GM13976 (cell line): ENCODE measurements at regions not wholly inside any gene's neighbourhood (a gene's known extent, or its start where the extent isn't known, plus 50 kb on each side); places are given as distances from the start of the nearest gene placed in this dataset.
"Not testable (repeated sequence)": the region's sequence is repeated elsewhere in the genome, so short reads cannot be mapped to it uniquely, and the experiment has no call there.

Experiments used
- DNase-seq: peaks from one replicate; pipeline ENCODE4 v3.0.0; 2012; ENCODE audit warnings: low spot score
- in situ Hi-C: fragments of 300-500 bp; cut with MboI; formaldehyde crosslinking; loops from one replicate; pipeline ENCODE4 v1.12.0; 2022; ENCODE audit warnings: low sequenced_read_pairs, mixed read lengths, inconsistent platforms; ENCODE audit not compliant: unreplicated experiment
- TF ChIP-seq, protein P1 (sequence below): IDR thresholded peaks from 2 replicates; pipeline ENCODE4 v1.5.1; 2012; ENCODE audit warnings: borderline replicate concordance, mild to moderate bottlenecking; ENCODE audit not compliant: insufficient read depth; ENCODE audit errors: extremely low read depth, missing control alignments, control extremely low read depth

DNA sequence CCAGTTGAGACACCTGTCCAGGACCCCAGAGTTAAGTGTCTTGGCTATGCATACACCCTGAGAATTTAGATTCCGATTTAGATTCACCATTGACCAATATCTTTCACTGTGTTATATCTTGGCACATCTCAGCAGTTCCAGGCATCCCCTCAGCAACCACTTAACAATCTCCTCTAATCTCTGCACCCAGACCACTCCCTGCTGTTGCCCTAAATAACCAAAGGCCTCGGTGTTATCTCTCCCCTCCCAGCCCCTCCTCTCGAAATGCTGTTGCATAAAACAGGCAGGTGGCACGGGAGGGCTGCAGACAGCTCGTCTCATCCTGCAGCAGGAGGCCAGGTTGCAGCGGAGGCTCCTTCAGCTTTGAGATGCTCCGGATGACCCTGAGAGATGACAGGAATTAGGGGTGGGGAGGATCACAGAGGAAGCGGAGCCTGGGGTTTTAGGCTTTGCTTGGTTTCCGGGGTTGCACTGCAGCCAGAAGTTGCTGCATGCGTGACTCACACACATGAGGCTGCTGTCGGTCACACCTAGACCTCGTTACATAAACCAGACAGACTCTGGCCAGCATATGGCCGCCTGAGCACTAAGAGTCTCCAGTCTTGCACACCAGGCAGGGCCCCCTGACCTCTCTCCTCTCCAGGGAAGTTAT, 210.3 kb upstream of the USP9Y start:
- TF ChIP-seq, protein P1, sequence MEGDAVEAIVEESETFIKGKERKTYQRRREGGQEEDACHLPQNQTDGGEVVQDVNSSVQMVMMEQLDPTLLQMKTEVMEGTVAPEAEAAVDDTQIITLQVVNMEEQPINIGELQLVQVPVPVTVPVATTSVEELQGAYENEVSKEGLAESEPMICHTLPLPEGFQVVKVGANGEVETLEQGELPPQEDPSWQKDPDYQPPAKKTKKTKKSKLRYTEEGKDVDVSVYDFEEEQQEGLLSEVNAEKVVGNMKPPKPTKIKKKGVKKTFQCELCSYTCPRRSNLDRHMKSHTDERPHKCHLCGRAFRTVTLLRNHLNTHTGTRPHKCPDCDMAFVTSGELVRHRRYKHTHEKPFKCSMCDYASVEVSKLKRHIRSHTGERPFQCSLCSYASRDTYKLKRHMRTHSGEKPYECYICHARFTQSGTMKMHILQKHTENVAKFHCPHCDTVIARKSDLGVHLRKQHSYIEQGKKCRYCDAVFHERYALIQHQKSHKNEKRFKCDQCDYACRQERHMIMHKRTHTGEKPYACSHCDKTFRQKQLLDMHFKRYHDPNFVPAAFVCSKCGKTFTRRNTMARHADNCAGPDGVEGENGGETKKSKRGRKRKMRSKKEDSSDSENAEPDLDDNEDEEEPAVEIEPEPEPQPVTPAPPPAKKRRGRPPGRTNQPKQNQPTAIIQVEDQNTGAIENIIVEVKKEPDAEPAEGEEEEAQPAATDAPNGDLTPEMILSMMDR: no peak
- no peak for DNase-seq
- in situ Hi-C loops: no loop called here

DNA sequence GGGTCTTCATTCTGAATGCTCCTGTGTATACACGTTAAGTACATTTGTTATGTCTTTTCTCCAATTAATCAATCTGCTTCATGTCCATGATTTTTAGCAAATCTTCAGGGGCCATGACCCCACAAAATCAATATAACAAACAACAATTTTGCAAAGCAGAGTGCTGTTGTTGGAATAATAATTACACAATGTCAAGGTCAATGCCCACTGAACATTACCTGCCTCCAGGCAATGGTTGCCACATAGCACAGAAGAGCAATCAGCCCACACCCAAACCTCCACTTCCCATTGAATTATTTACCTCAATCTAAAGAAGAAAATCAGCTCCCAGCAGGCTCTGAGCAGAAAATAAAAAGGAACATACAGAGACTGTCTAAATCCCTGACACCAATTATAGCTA, 208.8 kb upstream of the USP9Y start:
- DNase-seq: no peak
- in situ Hi-C loops: no loop called here
- TF ChIP-seq, protein P1: no peak

DNA sequence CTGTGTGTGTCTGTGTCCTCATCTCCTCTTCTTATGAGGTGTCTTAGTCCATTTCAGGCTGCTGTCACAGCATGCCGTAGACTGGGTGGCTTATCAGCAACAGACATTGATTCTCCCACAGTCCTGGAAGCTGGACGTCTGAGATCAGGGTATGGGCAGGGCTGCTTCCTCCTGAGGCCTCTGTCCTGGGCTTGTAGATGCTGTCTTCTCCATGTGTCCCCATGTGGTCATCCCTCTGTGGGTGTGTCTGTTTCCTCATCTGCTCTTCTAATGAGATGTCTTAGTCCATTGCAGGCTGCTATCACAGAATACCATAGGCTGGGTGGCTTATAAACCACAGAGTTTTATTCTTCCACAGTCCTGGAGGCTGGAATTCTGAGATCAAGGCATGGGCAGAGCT, 205.0 kb upstream of the USP9Y start:
- in situ Hi-C loops: no loop called here
- DNase-seq: no peak
- TF ChIP-seq, protein P1: no peak

DNA sequence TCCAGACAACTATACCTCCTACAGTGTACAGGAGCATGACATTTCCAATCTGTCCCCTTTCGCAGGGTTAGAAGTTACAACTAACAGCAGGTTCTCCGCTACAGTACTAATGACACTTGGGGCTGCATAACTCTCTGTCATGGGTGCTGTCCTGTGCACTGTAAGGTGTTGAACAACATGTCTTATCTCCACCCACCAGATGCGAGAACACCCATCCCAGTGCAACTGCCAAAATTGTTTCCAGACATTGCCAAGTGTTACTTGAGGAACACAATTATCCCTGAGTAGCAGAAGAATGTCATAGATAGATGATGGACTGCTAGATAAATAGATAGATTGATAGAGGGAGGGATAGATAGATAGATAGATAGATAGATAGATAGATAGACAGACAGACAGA, 200.9 kb upstream of the USP9Y start:
- TF ChIP-seq, protein P1: no peak
- in situ Hi-C loops: no loop called here
- DNase-seq: no peak

DNA sequence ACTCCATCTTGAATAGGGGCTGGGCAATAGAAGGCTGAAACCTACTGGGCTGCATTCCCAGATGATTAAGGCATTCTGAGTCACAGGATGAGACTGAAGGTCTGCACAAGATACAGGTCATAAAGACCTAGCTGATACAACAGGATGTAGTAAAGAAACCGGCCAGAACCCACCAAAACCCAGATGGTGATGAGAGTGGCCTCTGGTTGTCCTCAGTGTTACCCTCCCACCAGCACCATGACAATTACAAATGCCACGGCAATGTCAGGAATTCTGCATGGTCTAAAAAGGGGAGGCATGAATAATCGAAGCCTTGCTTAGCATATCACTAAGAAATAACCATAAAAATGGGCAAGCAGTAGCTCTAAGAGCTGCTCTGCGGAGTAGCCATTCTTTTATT, 197.0 kb upstream of the USP9Y start:
- in situ Hi-C loops, DNase-seq: not testable (repeated sequence)

DNA sequence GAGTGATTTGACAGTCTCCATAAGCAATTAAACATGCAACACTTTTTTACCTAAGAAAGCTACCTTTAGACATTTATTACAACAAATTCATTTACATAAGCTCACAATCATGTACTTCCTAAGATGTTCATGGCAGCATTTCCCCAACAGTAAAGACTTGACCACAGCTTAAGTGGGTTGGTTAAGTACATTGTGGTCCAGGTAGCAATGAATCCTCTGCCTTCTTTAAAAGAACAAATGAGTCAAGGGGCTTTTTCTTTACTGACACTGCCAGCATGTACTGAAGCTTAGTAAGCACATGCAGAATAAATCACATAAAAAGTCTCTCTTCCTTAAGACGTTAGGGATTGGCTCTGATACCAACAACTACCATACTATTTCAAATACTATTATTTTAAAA, 183.7 kb upstream of the USP9Y start:
- in situ Hi-C loops: no loop called here
- DNase-seq: no peak
- TF ChIP-seq, protein P1: no peak

DNA sequence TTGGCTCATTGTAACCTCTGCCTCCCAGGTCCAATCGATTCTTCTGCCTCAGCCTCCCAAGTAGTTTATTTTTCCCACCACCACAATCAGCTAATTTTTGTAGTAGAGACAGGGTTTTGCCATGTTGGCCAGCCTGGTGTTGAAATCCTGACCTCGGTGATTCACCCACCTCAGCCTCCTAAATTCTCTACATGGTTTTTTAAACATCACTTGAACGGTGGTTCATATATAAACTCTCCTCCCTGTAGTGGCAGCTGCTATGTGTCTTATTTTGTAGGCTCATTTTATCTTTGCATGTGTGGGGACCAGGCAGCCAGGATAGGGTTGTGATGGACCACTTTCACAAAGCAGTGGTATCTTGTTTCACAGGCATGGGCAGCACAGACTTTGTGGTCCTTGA, 175.8 kb upstream of the USP9Y start:
- no peak for DNase-seq
- TF ChIP-seq, protein P1: no peak
- in situ Hi-C loops: no loop called here
